HEK293 (cell line): ENCODE measurements at regions not wholly inside any gene's neighbourhood (a gene's known extent, or its start where the extent isn't known, plus 50 kb on each side); places are given as distances from the start of the nearest gene placed in this dataset.

Experiments used
- CTCF ChIA-PET: fragments of 350-600 bp; formaldehyde crosslinking; extraction: SDS; loops from one replicate; lab custom pipeline; 2021; ENCODE audit warnings: antibody characterized with exemption; lab: Yijun Ruan, JAX
- POLR2A ChIA-PET: fragments of 300-600 bp; formaldehyde crosslinking; extraction: SDS; loops from one replicate; lab custom pipeline; 2020; ENCODE audit warnings: antibody characterized with exemption, inconsistent platforms; lab: Yijun Ruan, JAX
- H3K27ac ChIP-seq: fragments of 200-500 bp; sonication (Bioruptor generic); 2 replicates; pipeline ENCODE4 v1.5.1; 2014; ENCODE audit warnings: low read depth, low read length, control low read depth, inconsistent platforms; ENCODE audit errors: extremely low read depth
- H3K36me3 ChIP-seq, 2 experiments: fragments of 200-500 bp in 1 of 2; sonication (Bioruptor generic) in 1 of 2; 1 replicate in 1 of 2; 2 replicates in 1 of 2; pipeline ENCODE4 v1.5.1; 2014 to 2017; ENCODE audit warnings: inconsistent platforms in 2 of 2, low read length in 2 of 2; ENCODE audit not compliant: control insufficient read depth in 2 of 2, insufficient read depth in 1 of 2
- H3K4me1 ChIP-seq: fragments of 200-500 bp; sonication (Bioruptor generic); 2 replicates; pipeline ENCODE4 v1.5.1; 2014; ENCODE audit warnings: mild to moderate bottlenecking, low read length, inconsistent platforms; ENCODE audit not compliant: control insufficient read depth, insufficient read depth
- H3K4me3 ChIP-seq: 2 replicates; pipeline ENCODE4 v1.5.1; 2011; ENCODE audit warnings: low read depth, mild to moderate bottlenecking, control low read depth, low read length, moderate library complexity
- H3K9me3 ChIP-seq: fragments of 200-500 bp; sonication (Bioruptor generic); 2 replicates; pipeline ENCODE4 v1.5.1; 2014; ENCODE audit warnings: low read depth, low read length, inconsistent platforms; ENCODE audit not compliant: control insufficient read depth, insufficient read depth
- GLI2 ChIP-seq: fragments of 450-650 bp; formaldehyde crosslinking; IDR thresholded peaks from 2 replicates; pipeline ENCODE4; 2017; ENCODE audit warnings: missing biosample characterization, missing genetic modification characterization, low read depth, borderline replicate concordance
- GLI4 ChIP-seq: fragments of 450-650 bp; formaldehyde crosslinking; IDR thresholded peaks from 2 replicates; pipeline ENCODE4 v1.5.1; 2016; ENCODE audit warnings: missing biosample characterization, missing genetic modification characterization
- HOXD13 ChIP-seq: sonication (generic); formaldehyde crosslinking; IDR thresholded peaks from 2 replicates; pipeline ENCODE4 v1.8.0; 2022; ENCODE audit warnings: missing genetic modification reagents, borderline replicate concordance
- IKZF3 ChIP-seq: fragments of 450-650 bp; IDR thresholded peaks from 2 replicates; pipeline ENCODE4 v1.5.0; 2018; ENCODE audit warnings: missing biosample characterization, mild to moderate bottlenecking, missing genetic modification characterization, moderate library complexity
- PRDM10 ChIP-seq: fragments of 450-650 bp; formaldehyde crosslinking; IDR thresholded peaks from 2 replicates; pipeline ENCODE4 v1.5.1; 2016; ENCODE audit warnings: missing biosample characterization, missing genetic modification characterization
- REPIN1 ChIP-seq: fragments of 450-650 bp; formaldehyde crosslinking; IDR thresholded peaks from 2 replicates; pipeline ENCODE4 v1.5.1; 2017; ENCODE audit warnings: missing biosample characterization, missing genetic modification characterization, low read depth
- SETDB1 ChIP-seq: IDR thresholded peaks from one replicate; pipeline ENCODE4 v1.6.1; 2017; ENCODE audit warnings: mild to moderate bottlenecking, low read length, moderate library complexity, mixed read lengths; ENCODE audit not compliant: insufficient read length
- YY2 ChIP-seq: fragments of 450-650 bp; formaldehyde crosslinking; IDR thresholded peaks from 2 replicates; pipeline ENCODE4 v1.5.1; 2016; ENCODE audit warnings: missing biosample characterization, missing genetic modification characterization
- ZBTB21 ChIP-seq: fragments of 450-650 bp; formaldehyde crosslinking; IDR thresholded peaks from 2 replicates; pipeline ENCODE4 v1.5.1; 2017; ENCODE audit warnings: missing biosample characterization, missing genetic modification characterization
- ZBTB7A ChIP-seq: fragments of 450-650 bp; formaldehyde crosslinking; IDR thresholded peaks from 2 replicates; pipeline ENCODE4 v1.5.1; 2016; ENCODE audit warnings: low read depth, missing biosample characterization, missing genetic modification characterization
- ZEB2 ChIP-seq: fragments of 450-650 bp; formaldehyde crosslinking; IDR thresholded peaks from 2 replicates; pipeline ENCODE4 v1.5.1; 2016; ENCODE audit warnings: missing biosample characterization, missing genetic modification characterization
- ZNF19 ChIP-seq: fragments of 450-650 bp; formaldehyde crosslinking; IDR thresholded peaks from 2 replicates; pipeline ENCODE4; 2016; ENCODE audit warnings: missing biosample characterization, missing genetic modification characterization, low read depth
- ZNF211 ChIP-seq: fragments of 450-650 bp; formaldehyde crosslinking; IDR thresholded peaks from 2 replicates; pipeline ENCODE4 v1.5.1; 2016; ENCODE audit warnings: low read depth, missing biosample characterization, missing genetic modification characterization
- ZNF274 ChIP-seq, 2 experiments: fragments of 200-500 bp in 1 of 2; fragments of 450-650 bp in 1 of 2; sonication (Bioruptor generic) in 1 of 2; formaldehyde crosslinking in 1 of 2; IDR thresholded peaks; 2 replicates each; pipeline versions ENCODE4 v1.5.1 to v1.6.1; 2014 to 2016; ENCODE audit warnings: borderline replicate concordance in 1 of 2, inconsistent platforms in 1 of 2, low read length in 1 of 2, missing biosample characterization in 1 of 2, missing genetic modification characterization in 1 of 2
- ZNF350 ChIP-seq: fragments of 450-650 bp; formaldehyde crosslinking; IDR thresholded peaks from 2 replicates; pipeline ENCODE4 v1.5.0; 2017; ENCODE audit warnings: missing biosample characterization, mild to moderate bottlenecking, missing genetic modification characterization
- ZNF423 ChIP-seq: fragments of 450-650 bp; formaldehyde crosslinking; IDR thresholded peaks from 2 replicates; pipeline ENCODE4 v1.5.1; 2016; ENCODE audit warnings: missing biosample characterization, missing genetic modification characterization
- ZNF426 ChIP-seq: fragments of 450-650 bp; formaldehyde crosslinking; IDR thresholded peaks from 2 replicates; pipeline ENCODE4 v1.5.1; 2017; ENCODE audit warnings: missing biosample characterization, missing genetic modification characterization, mild to moderate bottlenecking, inconsistent platforms, moderate library complexity
- ZNF585B ChIP-seq: fragments of 450-650 bp; formaldehyde crosslinking; IDR thresholded peaks from 2 replicates; pipeline ENCODE4 v1.5.1; 2016; ENCODE audit warnings: missing biosample characterization, missing genetic modification characterization
- ZNF660 ChIP-seq: fragments of 450-650 bp; IDR thresholded peaks from 2 replicates; pipeline ENCODE4 v1.5.1; 2018; ENCODE audit warnings: missing biosample characterization, mild to moderate bottlenecking, missing genetic modification characterization
- ZNF843 ChIP-seq: fragments of 450-650 bp; formaldehyde crosslinking; IDR thresholded peaks from 2 replicates; pipeline ENCODE4 v1.5.1; 2016; ENCODE audit warnings: missing biosample characterization, missing genetic modification characterization
- ZSCAN16 ChIP-seq: fragments of 450-650 bp; formaldehyde crosslinking; IDR thresholded peaks from 2 replicates; pipeline ENCODE4 v1.5.1; 2016; ENCODE audit warnings: missing biosample characterization, missing genetic modification characterization
- ZSCAN18 ChIP-seq: fragments of 450-650 bp; formaldehyde crosslinking; IDR thresholded peaks from 2 replicates; pipeline ENCODE4 v1.5.1; 2016; ENCODE audit warnings: missing biosample characterization, missing genetic modification characterization
- ZSCAN5A ChIP-seq: fragments of 450-650 bp; formaldehyde crosslinking; IDR thresholded peaks from 2 replicates; pipeline ENCODE4 v1.5.1; 2016; ENCODE audit warnings: missing biosample characterization, missing genetic modification characterization
- TF ChIP-seq, protein P1 (sequence below): fragments of 450-650 bp; formaldehyde crosslinking; IDR thresholded peaks from 2 replicates; pipeline ENCODE4 v1.5.1; 2016; ENCODE audit warnings: missing biosample characterization, missing genetic modification characterization

GRCh38 chr3:124097362-124098131, 105.6 kb upstream of the ROPN1 start (continued):
- TF ChIP-seq ZSCAN18 (tag by site-specific recombination): no peak
- TF ChIP-seq REPIN1: no peak
- no peak for TF ChIP-seq ZNF19 (tag by site-specific recombination)
- no peak for TF ChIP-seq YY2 (tag by site-specific recombination)
- TF ChIP-seq ZNF843 (tag by site-specific recombination): no peak
- TF ChIP-seq ZNF211 (tag by site-specific recombination): no peak
- TF ChIP-seq ZNF426 (tag by site-specific recombination): no peak
- no peak for TF ChIP-seq ZBTB21 (tag by site-specific recombination)
- TF ChIP-seq ZNF585B (tag by site-specific recombination): no peak
- TF ChIP-seq ZEB2: no peak
- no peak for TF ChIP-seq PRDM10 (tag by site-specific recombination)
- no peak for TF ChIP-seq ZBTB7A
- TF ChIP-seq SETDB1: no peak
- TF ChIP-seq GLI4 (tag by site-specific recombination): no peak
- TF ChIP-seq ZNF660 (tag by site-specific recombination): no peak

- H3K9me3 ChIP-seq: no peaks in the 10 kb centered on the region
- no peaks in the 10 kb centered on the region for H3K36me3 ChIP-seq
- ChIA-PET POLR2A (no interaction called here), CTCF (no interaction called here)
- H3K4me3 ChIP-seq: no peak overlapping the region
- no peaks in the 10 kb centered on the region for H3K4me1 ChIP-seq
- TF ChIP-seq HOXD13 (CRISPR knock-in tag) (no peak), ZNF350 (tag by site-specific recombination) (no peak), GLI2 (tag by site-specific recombination) (no peak)
- H3K27ac ChIP-seq: no peak overlapping the region
Measured at GRCh38 chr3:124101643-124102042, 109.7 kb upstream of the ROPN1 start.

GRCh38 chr3:124107104-124107890, 115.4 kb upstream of the ROPN1 start:
- no peak overlapping the region for H3K4me3 ChIP-seq
- no peak overlapping the region for H3K27ac ChIP-seq
- ChIA-PET CTCF (interaction anchor here (1.1 kb wide), 1 partner anchor 173 kb away, joined by 3 read pairs; no protein-coding TSS in a partner anchor), POLR2A (no interaction called here)
- H3K9me3 ChIP-seq: no peaks in the 10 kb centered on the region
- no peaks in the 10 kb centered on the region for H3K36me3 ChIP-seq
- no peaks in the 10 kb centered on the region for H3K4me1 ChIP-seq
- no peak for TF ChIP-seq ZSCAN16 (tag by site-specific recombination)
- TF ChIP-seq, protein P1, sequence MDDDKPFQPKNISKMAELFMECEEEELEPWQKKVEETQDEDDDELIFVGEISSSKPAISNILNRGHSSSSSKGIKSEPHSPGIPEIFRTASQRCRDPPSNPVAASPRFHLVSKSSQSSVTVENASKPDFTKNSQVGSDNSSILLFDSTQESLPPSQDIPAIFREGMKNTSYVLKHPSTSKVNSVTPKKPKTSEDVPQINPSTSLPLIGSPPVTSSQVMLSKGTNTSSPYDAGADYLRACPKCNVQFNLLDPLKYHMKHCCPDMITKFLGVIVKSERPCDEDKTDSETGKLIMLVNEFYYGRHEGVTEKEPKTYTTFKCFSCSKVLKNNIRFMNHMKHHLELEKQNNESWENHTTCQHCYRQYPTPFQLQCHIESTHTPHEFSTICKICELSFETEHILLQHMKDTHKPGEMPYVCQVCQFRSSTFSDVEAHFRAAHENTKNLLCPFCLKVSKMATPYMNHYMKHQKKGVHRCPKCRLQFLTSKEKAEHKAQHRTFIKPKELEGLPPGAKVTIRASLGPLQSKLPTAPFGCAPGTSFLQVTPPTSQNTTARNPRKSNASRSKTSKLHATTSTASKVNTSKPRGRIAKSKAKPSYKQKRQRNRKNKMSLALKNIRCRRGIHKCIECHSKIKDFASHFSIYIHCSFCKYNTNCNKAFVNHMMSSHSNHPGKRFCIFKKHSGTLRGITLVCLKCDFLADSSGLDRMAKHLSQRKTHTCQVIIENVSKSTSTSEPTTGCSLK (tag by site-specific recombination): no peak
- TF ChIP-seq ZNF423 (tag by site-specific recombination): no peak
- TF ChIP-seq IKZF3 (tag by site-specific recombination): no peak
- no peak for TF ChIP-seq ZNF274 (IDR thresholded peaks at IDR 0.05; ENCODE audit: low read length)
- TF ChIP-seq ZNF274 (tag by site-specific recombination; IDR thresholded peaks at IDR 0.05; ENCODE audit: borderline replicate concordance): no peak
- no peak for TF ChIP-seq ZSCAN5A (tag by site-specific recombination)
